ENCODE measurements at regions not wholly inside any gene's neighbourhood (a gene's known extent, or its start where the extent isn't known, plus 50 kb on each side); places are given as distances from the start of the nearest gene placed in this dataset.
A peak's percentile ranks its signal among the peaks of the same experiment; 100 is the strongest.

DNA sequence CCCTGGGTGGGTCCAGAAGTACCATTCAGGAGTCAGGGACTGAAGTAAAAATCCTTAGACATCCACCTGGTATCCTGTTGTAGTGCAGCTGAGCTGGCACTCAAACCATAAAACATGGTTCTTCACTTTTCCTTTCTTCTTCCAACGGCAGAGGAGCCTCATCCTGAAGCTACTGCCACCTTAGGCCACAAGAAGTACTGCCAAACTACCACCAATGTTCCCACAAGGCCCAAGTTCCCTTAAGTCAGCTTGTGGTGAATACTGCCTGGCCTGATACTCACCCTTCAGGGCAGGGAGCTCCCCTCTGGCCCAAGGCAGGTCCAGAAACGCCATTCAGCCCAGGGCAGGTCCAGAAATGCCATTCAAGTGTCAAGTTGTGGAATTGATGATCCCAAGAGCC is 1053.4 kb upstream of the CITED2 start:
- TF ChIP-seq, protein P1, sequence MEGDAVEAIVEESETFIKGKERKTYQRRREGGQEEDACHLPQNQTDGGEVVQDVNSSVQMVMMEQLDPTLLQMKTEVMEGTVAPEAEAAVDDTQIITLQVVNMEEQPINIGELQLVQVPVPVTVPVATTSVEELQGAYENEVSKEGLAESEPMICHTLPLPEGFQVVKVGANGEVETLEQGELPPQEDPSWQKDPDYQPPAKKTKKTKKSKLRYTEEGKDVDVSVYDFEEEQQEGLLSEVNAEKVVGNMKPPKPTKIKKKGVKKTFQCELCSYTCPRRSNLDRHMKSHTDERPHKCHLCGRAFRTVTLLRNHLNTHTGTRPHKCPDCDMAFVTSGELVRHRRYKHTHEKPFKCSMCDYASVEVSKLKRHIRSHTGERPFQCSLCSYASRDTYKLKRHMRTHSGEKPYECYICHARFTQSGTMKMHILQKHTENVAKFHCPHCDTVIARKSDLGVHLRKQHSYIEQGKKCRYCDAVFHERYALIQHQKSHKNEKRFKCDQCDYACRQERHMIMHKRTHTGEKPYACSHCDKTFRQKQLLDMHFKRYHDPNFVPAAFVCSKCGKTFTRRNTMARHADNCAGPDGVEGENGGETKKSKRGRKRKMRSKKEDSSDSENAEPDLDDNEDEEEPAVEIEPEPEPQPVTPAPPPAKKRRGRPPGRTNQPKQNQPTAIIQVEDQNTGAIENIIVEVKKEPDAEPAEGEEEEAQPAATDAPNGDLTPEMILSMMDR (IDR thresholded peaks at IDR 0.05): no peak
- peaks cover 50% of the 10 kb centered on the region for H3K9me3 Mint-ChIP-seq (ENCODE audit: unreplicated experiment)
- no peaks in the 10 kb centered on the region for H3K27me3 Mint-ChIP-seq (ENCODE audit: unreplicated experiment)
- no peak overlapping the region for H3K4me3 Mint-ChIP-seq (ENCODE audit: unreplicated experiment)
- H3K4me1 Mint-ChIP-seq (ENCODE audit: unreplicated experiment): peaks cover 18% of the 10 kb centered on the region
- peaks cover 8% of the 10 kb centered on the region for H3K36me3 Mint-ChIP-seq (ENCODE audit: unreplicated experiment)
- DNase-seq (ENCODE audit: extremely low spot score, unreplicated experiment): no peak
- no peak overlapping the region for H3K27ac Mint-ChIP-seq (ENCODE audit: unreplicated experiment)

DNA sequence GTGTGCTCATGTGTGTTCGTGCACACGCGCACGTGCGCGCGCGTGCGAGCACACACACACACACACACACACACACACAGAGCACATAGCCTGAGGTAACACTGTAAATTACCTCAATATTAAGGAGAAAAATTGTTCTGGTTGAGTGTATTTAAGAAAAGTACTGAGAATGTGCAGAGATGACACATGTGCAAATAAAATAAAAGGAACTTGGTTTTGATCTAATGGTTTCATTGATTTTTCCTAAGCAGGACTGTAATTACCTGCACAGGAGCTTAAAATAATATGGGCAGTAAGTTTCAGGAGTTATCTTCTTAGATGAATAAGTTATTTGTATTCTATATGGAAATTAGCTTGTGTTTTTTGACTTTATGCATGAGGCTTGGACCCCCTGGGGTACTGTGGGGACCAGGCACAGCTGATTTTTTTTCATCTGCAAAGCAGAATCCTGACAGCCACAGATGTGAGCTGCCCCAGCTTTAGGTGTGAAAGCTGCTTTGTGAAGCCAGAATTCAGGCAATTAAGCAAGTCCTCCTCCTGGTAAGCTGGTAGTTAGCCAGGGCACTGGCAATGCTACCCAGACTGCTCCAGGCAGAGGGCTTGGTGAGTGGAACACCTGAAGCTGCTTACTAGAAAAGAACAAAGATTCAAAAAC is 1040.6 kb upstream of the CITED2 start:
- no peak overlapping the region for H3K27ac Mint-ChIP-seq (ENCODE audit: unreplicated experiment)
- H3K4me3 Mint-ChIP-seq (ENCODE audit: unreplicated experiment): no peak overlapping the region
- no peaks in the 10 kb centered on the region for H3K27me3 Mint-ChIP-seq (ENCODE audit: unreplicated experiment)
- peaks cover 20% of the 10 kb centered on the region for H3K9me3 Mint-ChIP-seq (ENCODE audit: unreplicated experiment)
- TF ChIP-seq, protein P1 (IDR thresholded peaks at IDR 0.05): no peak
- DNase-seq (ENCODE audit: extremely low spot score, unreplicated experiment): no peak
- peaks cover 2% of the 10 kb centered on the region for H3K36me3 Mint-ChIP-seq (ENCODE audit: unreplicated experiment)
- peaks cover 7% of the 10 kb centered on the region for H3K4me1 Mint-ChIP-seq (ENCODE audit: unreplicated experiment)

DNA sequence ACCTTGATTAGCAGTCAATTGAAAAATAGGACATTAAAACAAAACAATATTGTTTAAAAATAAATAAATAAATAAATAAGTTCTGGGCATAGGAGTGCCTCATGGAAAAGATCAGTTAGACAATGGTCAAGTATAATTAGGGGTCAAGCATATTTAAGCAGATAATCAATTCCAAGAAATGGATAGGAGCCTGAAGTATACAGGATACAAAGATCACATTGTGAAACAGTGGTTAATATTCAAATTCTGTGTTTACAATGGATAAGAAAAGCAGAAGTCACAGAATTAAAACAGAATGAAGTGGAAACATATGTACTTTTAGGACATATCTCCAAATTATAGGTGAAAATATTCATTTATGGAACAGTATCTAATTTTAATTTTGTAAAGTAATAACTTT is 1028.6 kb upstream of the CITED2 start:
- no peak for DNase-seq (ENCODE audit: extremely low spot score, unreplicated experiment)
- Mint-ChIP-seq H3K36me3 (ENCODE audit: unreplicated experiment) (peaks cover 6% of the 10 kb centered on the region), H3K4me1 (ENCODE audit: unreplicated experiment) (peaks cover 26% of the 10 kb centered on the region), H3K9me3 (ENCODE audit: unreplicated experiment) (peaks cover 41% of the 10 kb centered on the region), H3K27me3 (ENCODE audit: unreplicated experiment) (no peaks in the 10 kb centered on the region), H3K4me3 (ENCODE audit: unreplicated experiment) (no peak overlapping the region), H3K27ac (ENCODE audit: unreplicated experiment) (no peak overlapping the region)
- TF ChIP-seq, protein P1 (IDR thresholded peaks at IDR 0.05): no peak

DNA sequence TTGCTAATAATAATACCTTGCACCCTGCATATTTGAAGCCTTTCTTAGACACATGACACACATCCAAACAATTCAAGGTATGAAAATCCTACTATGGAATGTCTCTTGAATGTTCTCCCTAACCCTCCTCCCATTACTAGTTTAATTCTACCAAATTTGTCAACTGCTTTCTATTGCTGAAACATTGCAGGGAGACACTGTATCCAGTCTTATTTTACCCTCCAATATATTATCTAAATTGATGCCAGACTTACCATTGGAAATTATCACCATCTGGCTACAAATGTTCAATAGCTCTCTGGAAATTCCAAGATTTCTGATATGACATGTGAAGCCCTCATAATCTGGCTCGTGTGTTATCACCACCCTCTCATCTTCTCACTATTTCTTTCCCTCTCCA is 1027.3 kb upstream of the CITED2 start:
- peak overlapping the region; percentile 42 for H3K27ac Mint-ChIP-seq (ENCODE audit: unreplicated experiment)
- H3K36me3 Mint-ChIP-seq (ENCODE audit: unreplicated experiment): peaks cover 6% of the 10 kb centered on the region
- H3K4me3 Mint-ChIP-seq (ENCODE audit: unreplicated experiment): no peak overlapping the region
- H3K4me1 Mint-ChIP-seq (ENCODE audit: unreplicated experiment): peaks cover 39% of the 10 kb centered on the region
- peaks cover 29% of the 10 kb centered on the region for H3K9me3 Mint-ChIP-seq (ENCODE audit: unreplicated experiment)
- no peak for DNase-seq (ENCODE audit: extremely low spot score, unreplicated experiment)
- no peaks in the 10 kb centered on the region for H3K27me3 Mint-ChIP-seq (ENCODE audit: unreplicated experiment)
- TF ChIP-seq, protein P1 (IDR thresholded peaks at IDR 0.05): no peak

GRCh38 chr6:140398076-140398475 is 1023.6 kb upstream of the CITED2 start:
- Mint-ChIP-seq H3K27ac (ENCODE audit: unreplicated experiment) (peak overlapping the region; percentile 88), H3K4me1 (ENCODE audit: unreplicated experiment) (peaks cover 65% of the 10 kb centered on the region), H3K27me3 (ENCODE audit: unreplicated experiment) (no peaks in the 10 kb centered on the region)

More at GRCh38 chr6:140398076-140398475, 1023.6 kb upstream of the CITED2 start:
- TF ChIP-seq, protein P1 (IDR thresholded peaks at IDR 0.05): no peak
- peaks cover 14% of the 10 kb centered on the region for H3K9me3 Mint-ChIP-seq (ENCODE audit: unreplicated experiment)
- no peak overlapping the region for H3K4me3 Mint-ChIP-seq (ENCODE audit: unreplicated experiment)
- no peaks in the 10 kb centered on the region for H3K36me3 Mint-ChIP-seq (ENCODE audit: unreplicated experiment)
- no peak for DNase-seq (ENCODE audit: extremely low spot score, unreplicated experiment)

All from osteocyte (in vitro differentiated cells).